WTC11 (cell line): ENCODE measurements at regions not wholly inside any gene's neighbourhood (a gene's known extent, or its start where the extent isn't known, plus 50 kb on each side); places are given as distances from the start of the nearest gene placed in this dataset.

Experiments
- ATAC-seq: fragments of 200-7000 bp; cut with Tn5 transposase; 2 replicates; pipeline ENCODE4 v1.10.0; 2021; ENCODE audit warnings: mild to moderate bottlenecking, moderate library complexity
- CTCF ChIA-PET: fragments of 300-600 bp; sonication (Branson Sonifier 250); formaldehyde crosslinking; loops from one replicate; lab custom pipeline; 2021; ENCODE audit warnings: antibody characterized with exemption; lab: Charles Lee
- POLR2A ChIA-PET: fragments of 350-600 bp; sonication (Branson Sonifier 250); formaldehyde crosslinking; loops from one replicate; lab custom pipeline; 2021; ENCODE audit warnings: antibody characterized with exemption; lab: Charles Lee
- DNase-seq: peaks from one replicate; pipeline ENCODE4 v3.0.0; 2021; ENCODE audit warnings: low spot score
- H3K27ac Mint-ChIP-seq: 2 replicates; pipeline ENCODE4 v1.8.0; 2021; ENCODE audit warnings: mixed read lengths
- H3K27me3 Mint-ChIP-seq: 2 replicates; pipeline ENCODE4 v1.8.0; 2021; ENCODE audit warnings: low read depth, mild to moderate bottlenecking, moderate library complexity, mixed read lengths
- H3K36me3 Mint-ChIP-seq: 2 replicates; pipeline ENCODE4 v1.8.0; 2021; ENCODE audit warnings: mixed read lengths
- H3K4me1 Mint-ChIP-seq: 2 replicates; pipeline ENCODE4 v1.8.0; 2022; ENCODE audit warnings: mixed read lengths
- H3K4me3 Mint-ChIP-seq: 2 replicates; pipeline ENCODE4 v1.8.0; 2021; ENCODE audit warnings: mild to moderate bottlenecking, moderate library complexity, mixed read lengths
- H3K9me3 Mint-ChIP-seq: 2 replicates; pipeline ENCODE4 v1.8.0; 2021; ENCODE audit warnings: mixed read lengths
- AR ChIP-seq: fragments of 250-450 bp; sonication (Bioruptor Pico); IDR thresholded peaks from 2 replicates; pipeline ENCODE4 v1.9.0; 2021; ENCODE audit warnings: mild to moderate bottlenecking
- FOXP1 ChIP-seq: sonication (generic); formaldehyde crosslinking; IDR thresholded peaks from 2 replicates; pipeline ENCODE4 v1.8.0; 2022; ENCODE audit warnings: missing genetic modification reagents, mild to moderate bottlenecking, moderate library complexity, borderline replicate concordance
- HMGXB4 ChIP-seq: sonication (generic); formaldehyde crosslinking; IDR thresholded peaks from 2 replicates; pipeline ENCODE4 v1.8.1; 2023; ENCODE audit warnings: mild to moderate bottlenecking, moderate library complexity, missing genetic modification reagents
- NFYB ChIP-seq: sonication (generic); formaldehyde crosslinking; conservative IDR thresholded peaks from 2 replicates; pipeline ENCODE4 v1.8.0; 2022; ENCODE audit warnings: low read depth, missing genetic modification reagents
- SMAD3 ChIP-seq: sonication (generic); formaldehyde crosslinking; IDR thresholded peaks from 2 replicates; pipeline ENCODE4 v1.8.0; 2022; ENCODE audit warnings: missing genetic modification reagents, mild to moderate bottlenecking, borderline replicate concordance
- STAT6 ChIP-seq: sonication (generic); formaldehyde crosslinking; conservative IDR thresholded peaks from 2 replicates; pipeline ENCODE4 v1.8.1; 2023; ENCODE audit warnings: mild to moderate bottlenecking, low read depth, missing genetic modification reagents, moderate library complexity
- TF ChIP-seq, protein P1 (sequence below): sonication (generic); formaldehyde crosslinking; IDR thresholded peaks from 2 replicates; pipeline ENCODE4 v1.8.1; 2022; ENCODE audit warnings: low read depth, missing genetic modification reagents, borderline replicate concordance
- TF ChIP-seq, protein P2 (sequence below): sonication (generic); formaldehyde crosslinking; IDR thresholded peaks from 2 replicates; pipeline ENCODE4 v1.8.1; 2023; ENCODE audit warnings: mild to moderate bottlenecking, missing genetic modification reagents, moderate library complexity
- TF ChIP-seq, protein P3 (sequence below): fragments of 250-450 bp; sonication (Bioruptor Pico); IDR thresholded peaks from 2 replicates; pipeline ENCODE4 v1.8.0; 2021; ENCODE audit warnings: mild to moderate bottlenecking
- TF ChIP-seq, protein P4 (sequence below): sonication (generic); formaldehyde crosslinking; IDR thresholded peaks from 2 replicates; pipeline ENCODE4 v1.8.1; 2022; ENCODE audit warnings: mild to moderate bottlenecking, missing genetic modification reagents, moderate library complexity, borderline replicate concordance
- TF ChIP-seq, protein P5 (sequence below): sonication (generic); formaldehyde crosslinking; conservative IDR thresholded peaks from 2 replicates; pipeline ENCODE4 v1.8.1; 2022; ENCODE audit warnings: mild to moderate bottlenecking, missing genetic modification reagents

- TF ChIP-seq, protein P1, sequence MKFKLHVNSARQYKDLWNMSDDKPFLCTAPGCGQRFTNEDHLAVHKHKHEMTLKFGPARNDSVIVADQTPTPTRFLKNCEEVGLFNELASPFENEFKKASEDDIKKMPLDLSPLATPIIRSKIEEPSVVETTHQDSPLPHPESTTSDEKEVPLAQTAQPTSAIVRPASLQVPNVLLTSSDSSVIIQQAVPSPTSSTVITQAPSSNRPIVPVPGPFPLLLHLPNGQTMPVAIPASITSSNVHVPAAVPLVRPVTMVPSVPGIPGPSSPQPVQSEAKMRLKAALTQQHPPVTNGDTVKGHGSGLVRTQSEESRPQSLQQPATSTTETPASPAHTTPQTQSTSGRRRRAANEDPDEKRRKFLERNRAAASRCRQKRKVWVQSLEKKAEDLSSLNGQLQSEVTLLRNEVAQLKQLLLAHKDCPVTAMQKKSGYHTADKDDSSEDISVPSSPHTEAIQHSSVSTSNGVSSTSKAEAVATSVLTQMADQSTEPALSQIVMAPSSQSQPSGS (CRISPR knock-in tag), result no peak
- TF ChIP-seq SMAD3 (CRISPR knock-in tag), result no peak
- no peak for TF ChIP-seq HMGXB4
- no peak for TF ChIP-seq STAT6 (CRISPR knock-in tag)
- TF ChIP-seq, protein P2, sequence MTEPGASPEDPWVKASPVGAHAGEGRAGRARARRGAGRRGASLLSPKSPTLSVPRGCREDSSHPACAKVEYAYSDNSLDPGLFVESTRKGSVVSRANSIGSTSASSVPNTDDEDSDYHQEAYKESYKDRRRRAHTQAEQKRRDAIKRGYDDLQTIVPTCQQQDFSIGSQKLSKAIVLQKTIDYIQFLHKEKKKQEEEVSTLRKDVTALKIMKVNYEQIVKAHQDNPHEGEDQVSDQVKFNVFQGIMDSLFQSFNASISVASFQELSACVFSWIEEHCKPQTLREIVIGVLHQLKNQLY, result no peak
- TF ChIP-seq FOXP1 (CRISPR knock-in tag), result no peak
- TF ChIP-seq, protein P3, sequence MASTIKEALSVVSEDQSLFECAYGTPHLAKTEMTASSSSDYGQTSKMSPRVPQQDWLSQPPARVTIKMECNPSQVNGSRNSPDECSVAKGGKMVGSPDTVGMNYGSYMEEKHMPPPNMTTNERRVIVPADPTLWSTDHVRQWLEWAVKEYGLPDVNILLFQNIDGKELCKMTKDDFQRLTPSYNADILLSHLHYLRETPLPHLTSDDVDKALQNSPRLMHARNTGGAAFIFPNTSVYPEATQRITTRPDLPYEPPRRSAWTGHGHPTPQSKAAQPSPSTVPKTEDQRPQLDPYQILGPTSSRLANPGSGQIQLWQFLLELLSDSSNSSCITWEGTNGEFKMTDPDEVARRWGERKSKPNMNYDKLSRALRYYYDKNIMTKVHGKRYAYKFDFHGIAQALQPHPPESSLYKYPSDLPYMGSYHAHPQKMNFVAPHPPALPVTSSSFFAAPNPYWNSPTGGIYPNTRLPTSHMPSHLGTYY (CRISPR knock-in tag), result no peak
- no peak for TF ChIP-seq NFYB (CRISPR knock-in tag)
- TF ChIP-seq AR (CRISPR knock-in tag), result no peak
- TF ChIP-seq, protein P4, sequence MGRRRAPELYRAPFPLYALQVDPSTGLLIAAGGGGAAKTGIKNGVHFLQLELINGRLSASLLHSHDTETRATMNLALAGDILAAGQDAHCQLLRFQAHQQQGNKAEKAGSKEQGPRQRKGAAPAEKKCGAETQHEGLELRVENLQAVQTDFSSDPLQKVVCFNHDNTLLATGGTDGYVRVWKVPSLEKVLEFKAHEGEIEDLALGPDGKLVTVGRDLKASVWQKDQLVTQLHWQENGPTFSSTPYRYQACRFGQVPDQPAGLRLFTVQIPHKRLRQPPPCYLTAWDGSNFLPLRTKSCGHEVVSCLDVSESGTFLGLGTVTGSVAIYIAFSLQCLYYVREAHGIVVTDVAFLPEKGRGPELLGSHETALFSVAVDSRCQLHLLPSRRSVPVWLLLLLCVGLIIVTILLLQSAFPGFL (CRISPR knock-in tag), result no peak
Measured at GRCh38 chr5:56749842-56750241, 65.5 kb upstream of the MAP3K1 start (continued).

DNA sequence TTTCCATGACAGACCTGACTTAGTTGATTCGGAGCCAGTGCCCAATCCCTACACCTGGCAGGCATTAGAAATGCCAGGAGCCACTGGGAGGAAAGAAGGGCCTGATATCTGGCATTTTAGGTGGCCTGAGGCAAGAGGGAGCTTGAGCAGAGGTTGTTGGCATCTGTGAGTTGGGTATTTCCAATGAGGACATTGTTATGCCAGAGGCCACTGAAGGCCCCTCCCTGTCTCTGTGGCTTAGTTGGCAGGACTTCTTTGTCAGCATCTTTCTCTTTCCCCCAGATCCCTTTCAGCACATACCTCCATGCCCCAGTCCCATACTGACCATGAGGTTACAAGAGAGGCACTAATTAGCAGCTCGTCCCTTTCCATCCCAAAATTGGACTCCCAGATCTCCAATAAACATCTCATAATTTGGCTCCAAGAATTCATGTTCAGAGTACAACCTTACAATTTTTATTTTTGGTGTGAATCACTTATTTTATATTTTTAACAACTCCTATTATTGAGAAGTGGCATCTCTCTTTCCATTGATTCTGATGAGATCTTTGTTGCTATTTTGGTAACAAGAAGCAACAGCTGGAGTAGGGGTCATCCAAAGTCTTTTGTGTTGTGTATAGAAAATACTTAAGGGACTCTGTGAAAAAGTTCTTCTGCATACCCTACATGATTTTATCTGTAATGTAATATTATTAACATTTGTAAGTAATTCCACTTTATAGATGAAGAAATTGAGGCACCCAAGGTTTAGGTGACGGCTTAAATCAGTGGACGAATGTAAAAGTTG is 68.6 kb upstream of the MAP3K1 start:
- CTCF ChIA-PET, result no interaction called here

More for the DNA sequence above, 68.6 kb upstream of the MAP3K1 start:
- H3K27me3 Mint-ChIP-seq, result peaks cover 3% of the 10 kb centered on the region; the same call in 1 of the 2 replicates
- H3K4me1 Mint-ChIP-seq, result no peaks in the 10 kb centered on the region
- DNase-seq (no peak), ATAC-seq (no peak)
- peaks cover 11% of the 10 kb centered on the region for H3K9me3 Mint-ChIP-seq
- H3K36me3 Mint-ChIP-seq, result peaks cover 2% of the 10 kb centered on the region
- no peak overlapping the region for H3K4me3 Mint-ChIP-seq
- TF ChIP-seq, protein P5, sequence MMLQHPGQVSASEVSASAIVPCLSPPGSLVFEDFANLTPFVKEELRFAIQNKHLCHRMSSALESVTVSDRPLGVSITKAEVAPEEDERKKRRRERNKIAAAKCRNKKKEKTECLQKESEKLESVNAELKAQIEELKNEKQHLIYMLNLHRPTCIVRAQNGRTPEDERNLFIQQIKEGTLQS (CRISPR knock-in tag), result no peak
- POLR2A ChIA-PET, result no interaction called here
- no peak overlapping the region for H3K27ac Mint-ChIP-seq
